Kasumi-1 (cell line): ENCODE measurements at regions not wholly inside any gene's neighbourhood (a gene's known extent, or its start where the extent isn't known, plus 50 kb on each side); places are given as distances from the start of the nearest gene placed in this dataset.
"Not testable (repeated sequence)": the region's sequence is repeated elsewhere in the genome, so short reads cannot be mapped to it uniquely, and the experiment has no call there.

Source experiments
- DNase-seq, 2 experiments: peaks; one replicate each; lab custom pipeline; 2025; lab: John Stamatoyannopoulos, UW

DNA sequence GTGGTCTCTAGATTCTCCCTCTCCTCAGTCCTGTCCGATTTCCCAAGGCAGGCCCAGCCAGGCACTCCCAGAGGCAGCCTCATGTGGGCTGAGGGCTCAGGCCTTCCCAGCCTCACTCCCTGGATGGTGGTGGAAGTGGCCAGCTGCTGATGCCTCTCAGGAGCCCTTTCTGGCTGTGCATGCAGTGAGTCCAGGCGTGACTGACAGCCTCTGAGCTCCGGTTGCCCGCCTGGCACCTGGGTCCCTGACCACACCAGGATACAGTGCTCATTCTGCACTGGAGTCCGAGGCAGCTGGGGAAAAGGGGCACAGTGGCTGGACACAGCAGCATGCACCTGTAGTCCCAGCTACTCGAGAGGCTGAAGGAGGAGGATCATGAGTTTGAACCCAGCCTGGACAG lies 132.6 kb downstream of the CUL2 start:
- DNase-seq = no peak

DNA sequence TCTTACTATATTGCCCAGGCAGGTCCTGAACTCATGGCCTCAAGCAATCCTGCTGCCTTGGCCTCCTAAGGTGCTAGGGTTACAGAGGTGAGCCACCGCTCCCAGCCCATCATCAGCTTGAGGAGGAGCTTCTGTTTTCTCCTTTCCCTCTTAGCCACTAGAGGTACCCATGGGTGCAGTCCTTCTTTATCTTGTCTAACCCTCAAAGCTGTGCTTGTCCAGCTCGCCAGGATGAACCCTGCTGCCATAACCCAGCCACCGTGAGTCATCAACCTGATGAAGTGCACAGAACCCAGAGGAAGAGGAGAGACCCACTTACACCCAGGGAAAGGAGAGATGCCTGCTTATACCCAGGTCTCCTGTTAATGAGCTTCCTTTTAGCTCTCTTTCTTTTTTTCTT lies 133.4 kb downstream of the CUL2 start:
- peak in 1 of 2 experiments; percentile 20 for DNase-seq

DNA sequence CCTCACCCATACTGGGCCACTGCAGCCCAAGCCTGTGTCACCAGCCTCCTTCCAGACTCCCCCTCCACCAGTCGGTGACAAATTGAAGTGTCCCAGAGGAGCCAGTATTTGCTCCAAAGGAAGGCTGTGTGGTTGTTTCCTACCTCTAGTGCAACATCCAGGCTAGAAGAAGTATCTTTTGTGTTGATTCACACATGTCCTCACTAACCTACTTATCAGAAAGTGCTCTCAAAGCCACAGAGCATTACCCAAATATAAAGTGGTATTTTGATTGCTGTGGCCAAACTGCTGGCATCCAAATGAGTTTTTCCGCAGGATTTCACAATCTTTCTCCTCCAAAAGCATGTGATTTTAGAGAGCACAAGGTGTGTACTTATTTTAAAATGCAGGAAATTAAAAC lies 134.8 kb downstream of the CUL2 start:
- DNase-seq = no peak

DNA sequence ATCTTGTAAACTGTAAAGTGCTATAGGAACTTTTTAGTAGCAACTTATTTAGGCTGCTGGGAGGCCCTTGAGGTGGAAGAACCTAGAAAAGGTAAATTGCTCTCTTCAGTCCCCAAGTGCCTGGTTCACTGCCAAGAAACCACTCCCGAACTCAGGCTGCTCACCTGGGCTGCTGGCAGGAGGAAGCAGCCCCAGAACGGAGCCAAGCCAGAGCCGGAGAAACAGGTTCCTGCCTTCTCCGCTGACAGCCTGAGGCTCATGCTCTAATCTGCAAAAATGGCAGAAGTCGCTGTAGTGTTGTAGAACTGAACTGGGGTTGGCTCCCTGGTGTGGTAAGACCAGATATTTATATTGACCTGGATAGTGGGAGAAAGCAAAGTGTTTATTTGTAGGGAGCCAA lies 136.0 kb downstream of the CUL2 start:
- no peak for DNase-seq

DNA sequence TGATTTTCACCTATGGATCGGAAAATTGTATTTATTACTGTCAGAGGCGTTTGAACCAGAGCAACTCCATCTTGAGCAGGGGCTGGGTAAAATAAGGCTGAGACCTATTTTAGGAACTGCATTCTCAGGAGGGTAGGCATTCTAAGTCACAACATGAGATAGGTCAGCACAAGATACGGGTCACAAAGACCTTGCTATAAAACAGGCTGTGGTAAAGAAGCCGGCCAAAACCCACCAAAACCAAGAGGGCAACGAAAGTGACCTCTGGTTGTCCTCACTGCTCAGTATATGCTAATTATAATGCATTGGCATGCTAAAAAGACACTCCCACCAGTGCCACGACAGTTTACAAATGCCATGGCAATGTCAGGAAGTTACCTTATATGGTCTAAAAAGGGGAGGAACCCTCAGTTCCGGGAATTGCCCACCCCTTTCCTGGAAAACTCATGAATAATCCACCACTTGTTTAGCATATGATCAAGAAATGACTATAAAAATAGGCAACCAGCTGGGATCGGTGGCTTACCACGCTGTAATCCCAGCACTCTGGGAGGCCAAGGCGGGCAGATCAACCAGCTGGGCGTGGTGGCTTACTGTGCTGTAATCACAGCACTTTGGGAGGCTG lies 136.3 kb upstream of the PARD3 start:
- not testable (repeated sequence) for DNase-seq

DNA sequence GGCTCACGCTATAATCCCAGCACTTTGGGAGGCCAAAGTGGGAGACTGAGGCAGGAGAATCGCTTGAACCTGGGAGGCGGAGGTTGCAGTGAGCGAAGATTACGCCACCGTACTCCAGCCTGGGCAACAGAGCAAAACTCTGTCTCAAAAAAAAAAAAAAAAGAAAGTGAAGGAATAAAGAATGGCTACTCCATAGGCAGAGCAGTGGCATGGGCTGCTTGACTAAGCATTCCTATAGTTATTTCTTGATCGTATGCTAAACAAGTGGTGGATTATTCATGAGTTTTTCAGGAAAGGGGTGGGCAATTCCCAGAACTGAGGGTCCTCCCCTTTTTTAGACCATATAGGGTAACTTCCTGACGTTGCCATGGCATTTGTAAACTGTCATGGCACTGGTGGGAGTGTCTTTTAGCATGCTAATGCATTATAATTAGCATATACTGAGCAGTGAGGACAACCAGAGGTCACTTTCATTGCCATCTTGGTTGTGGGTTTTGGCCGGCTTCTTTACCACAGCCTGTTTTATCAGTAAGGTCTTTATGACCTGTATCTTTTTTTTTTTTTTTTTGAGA lies 130.9 kb upstream of the PARD3 start:
- DNase-seq = not testable (repeated sequence)

DNA sequence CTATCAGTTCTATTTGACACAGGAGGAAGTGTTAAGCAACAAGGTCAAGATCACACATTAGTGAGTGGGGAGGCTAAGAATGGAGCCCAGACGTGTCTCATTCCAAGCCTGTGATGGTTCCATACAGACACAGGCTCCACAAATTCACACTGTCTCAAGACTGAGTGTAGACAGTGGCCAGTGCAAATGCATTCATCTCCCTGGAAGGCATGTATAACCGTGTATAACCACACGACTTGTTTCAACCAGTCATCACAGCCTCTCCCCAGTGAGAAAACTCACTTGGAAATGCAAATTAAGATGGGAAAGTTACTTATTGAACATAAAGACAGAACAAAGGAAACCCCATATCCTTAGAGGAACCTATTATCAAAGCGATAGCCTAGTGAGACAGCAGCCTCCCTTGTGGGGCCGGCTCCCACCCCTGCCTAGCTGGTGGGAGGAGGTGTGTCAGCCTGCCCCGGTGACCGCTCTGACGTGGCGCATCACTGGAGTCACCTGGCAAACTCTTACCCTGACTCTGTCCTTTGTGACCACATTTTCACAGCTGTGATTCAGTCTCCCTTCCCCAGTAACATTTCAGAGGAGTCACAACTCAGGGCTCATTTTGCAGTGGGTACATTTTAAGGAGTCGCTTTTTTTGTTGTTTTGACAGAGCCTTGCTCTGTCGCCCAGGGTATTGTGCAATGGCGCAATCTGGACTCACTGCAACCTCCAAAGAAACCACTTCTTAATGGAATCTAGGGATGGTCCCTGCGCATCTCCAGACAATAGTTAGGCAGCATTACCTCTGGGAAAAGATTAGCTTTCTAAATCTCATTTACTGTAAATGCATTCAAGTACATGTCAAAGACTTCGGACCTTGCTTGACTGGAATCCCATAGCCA lies 126.6 kb upstream of the PARD3 start:
- DNase-seq = no peak

DNA sequence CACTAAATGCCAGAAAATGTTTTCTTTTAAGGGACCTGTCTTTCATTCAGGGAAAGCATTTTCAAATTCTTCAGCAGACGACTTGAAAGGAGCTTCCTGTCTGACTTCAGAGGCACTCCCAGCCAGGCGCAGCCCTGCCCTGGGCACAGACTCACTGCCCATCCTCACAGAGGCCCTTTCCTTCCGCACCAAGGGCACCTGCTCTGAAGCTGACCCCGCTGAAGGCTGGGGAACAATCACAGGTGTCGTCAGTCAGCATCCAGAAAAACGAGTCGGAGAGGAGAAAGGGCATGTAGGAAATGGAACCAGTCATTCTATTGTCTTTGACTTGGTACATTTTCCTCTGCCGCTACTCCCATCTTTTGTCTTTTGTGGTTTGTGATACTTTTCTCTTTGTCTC lies 125.3 kb upstream of the PARD3 start:
- DNase-seq = no peak

DNA sequence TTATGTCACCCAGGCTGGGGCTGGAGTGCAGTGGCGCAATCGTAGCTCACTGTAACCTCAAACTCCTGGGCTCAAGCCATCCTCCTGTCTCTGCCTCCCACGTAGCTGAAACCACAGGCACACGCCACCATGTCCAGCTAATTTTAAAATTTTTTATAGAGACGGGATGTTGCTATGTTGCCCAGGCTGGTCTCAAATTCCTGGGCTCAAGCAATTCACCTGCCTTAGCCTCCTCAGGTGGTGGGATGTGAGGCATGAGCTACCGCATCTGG lies 123.2 kb upstream of the PARD3 start:
- peak in 1 of 2 experiments; percentile 25 for DNase-seq

DNA sequence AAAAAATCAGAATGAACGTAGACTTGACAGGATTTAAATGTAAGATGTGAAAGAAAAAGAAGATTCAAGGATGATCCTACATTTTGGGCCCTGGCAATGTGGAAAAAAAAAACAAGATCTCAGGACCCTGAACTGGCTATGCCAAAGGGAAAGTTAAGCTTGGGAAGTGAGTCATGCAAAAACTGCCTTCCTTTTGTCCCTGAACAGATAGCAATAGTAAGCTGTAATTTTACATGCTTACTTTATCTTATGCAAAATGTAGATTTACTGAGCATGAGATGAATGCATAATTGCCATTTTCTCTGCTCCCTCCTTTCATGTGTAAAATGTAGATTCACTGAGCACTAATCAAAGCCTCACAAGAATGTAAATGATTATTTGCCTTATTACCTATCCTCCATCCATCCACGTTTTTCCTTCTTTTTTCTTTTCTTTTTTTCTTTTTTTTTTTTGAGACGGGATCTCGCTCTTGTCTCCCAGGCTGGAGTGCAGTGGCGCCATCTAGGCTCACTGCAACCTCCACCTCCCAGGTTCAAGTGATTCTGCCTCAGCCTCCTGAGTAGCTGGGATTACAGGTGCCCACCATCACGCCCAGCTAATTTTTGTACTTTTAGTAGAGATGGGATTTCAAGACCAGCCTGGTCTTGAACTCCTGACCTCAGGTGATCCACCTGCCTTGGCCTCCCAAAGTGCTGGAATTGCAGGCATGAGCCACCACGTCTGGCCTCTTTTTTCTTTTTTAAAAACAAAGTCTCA lies 122.7 kb upstream of the PARD3 start:
- DNase-seq = not testable (repeated sequence)

DNA sequence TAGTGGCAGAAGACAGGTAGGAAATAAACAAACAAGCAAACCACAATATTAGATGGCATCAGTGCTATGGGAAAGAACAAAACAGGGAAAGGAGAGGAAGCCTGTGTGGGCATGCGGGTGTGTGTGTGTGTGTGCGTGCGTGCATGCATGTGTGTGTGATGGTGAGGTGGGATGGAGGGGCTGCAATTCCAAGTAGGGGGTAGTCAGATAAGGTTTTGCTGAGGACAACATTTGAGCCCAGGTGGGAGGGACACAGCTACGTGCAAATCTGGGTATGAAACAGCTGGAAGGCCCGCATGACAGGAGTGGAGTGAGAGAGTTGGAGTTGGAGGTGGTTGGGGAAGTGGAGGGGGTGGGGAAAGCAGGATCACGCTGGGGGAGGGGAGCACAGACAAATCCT lies 121.0 kb upstream of the PARD3 start:
- DNase-seq = no peak

DNA sequence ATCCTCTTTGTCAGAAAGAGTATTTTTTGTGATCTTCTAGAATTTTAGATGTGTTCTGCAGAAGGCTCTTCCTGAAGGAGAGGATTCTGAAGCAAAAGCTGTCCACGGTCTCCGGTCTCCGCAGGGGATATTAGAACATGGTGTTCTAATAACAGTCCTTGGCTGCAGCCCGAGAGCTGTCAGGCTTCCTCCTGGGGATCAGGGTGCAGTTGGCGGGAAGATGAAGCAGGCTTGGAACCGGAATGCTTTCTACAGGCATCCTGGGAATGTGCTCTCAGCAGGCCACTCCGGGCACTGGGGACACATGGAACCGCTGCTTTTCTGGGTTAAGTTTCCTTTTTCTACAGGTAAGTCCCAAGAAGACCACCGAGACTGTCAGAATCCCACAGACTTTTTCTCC lies 118.6 kb upstream of the PARD3 start:
- no peak for DNase-seq

DNA sequence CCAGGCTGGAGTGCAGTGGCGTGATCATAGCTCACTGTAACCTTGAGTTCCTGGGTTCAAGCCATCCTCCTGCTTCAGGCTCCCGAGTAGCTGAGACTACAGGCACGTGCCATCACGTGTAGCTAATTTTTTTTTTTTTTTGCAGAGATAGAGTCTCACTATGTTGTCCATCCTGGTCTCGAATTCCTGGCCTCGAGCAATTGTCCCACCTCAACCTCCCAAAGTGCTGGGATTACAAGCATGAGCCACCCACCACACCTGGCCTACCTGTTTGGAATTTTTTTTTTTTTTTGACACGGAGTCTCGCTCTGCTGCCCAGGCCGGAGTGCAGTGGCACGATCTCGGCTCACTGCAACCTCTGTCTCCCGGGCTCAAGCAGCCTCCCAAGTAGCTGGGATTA lies 117.1 kb upstream of the PARD3 start:
- no peak for DNase-seq

DNA sequence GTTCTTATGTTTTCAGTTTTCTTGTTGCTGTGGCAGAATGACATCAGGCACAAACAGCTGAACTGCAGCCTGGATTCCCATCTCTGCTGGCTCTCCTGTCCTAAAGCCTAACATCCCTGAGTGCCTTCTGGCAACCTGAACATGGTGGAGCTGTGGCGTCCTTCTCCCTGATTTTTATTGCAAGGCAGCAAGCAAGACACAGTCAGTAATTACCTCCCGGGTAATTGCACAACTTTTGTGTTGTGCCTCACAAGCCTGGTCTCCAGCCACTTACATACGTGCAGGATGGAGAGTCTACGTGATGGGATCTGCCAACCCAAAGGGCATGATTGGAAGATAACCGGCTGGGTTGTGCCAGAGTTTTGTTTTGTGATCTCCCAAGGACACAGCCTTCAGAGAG lies 116.1 kb upstream of the PARD3 start:
- no peak for DNase-seq

DNA sequence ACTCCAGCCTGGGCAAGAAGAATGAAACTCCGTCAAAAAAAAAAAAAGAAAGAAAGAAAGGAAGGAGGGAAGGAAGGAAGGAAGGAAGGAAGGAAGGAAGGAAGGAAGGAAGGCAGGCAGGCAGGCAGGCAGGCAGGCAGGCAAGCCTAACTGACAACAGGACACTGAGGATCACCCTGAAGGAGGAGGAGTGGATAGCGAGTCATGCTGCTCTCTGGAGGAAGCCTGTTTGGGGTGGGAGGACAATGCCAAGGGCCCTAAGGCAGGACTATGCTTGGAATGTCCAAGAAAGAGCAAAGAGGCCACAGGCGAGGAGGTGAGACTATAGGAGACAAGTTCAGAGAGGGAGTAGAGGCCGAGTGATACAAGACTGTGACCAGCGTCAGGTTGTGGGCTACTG lies 107.0 kb upstream of the PARD3 start:
- DNase-seq = no peak

DNA sequence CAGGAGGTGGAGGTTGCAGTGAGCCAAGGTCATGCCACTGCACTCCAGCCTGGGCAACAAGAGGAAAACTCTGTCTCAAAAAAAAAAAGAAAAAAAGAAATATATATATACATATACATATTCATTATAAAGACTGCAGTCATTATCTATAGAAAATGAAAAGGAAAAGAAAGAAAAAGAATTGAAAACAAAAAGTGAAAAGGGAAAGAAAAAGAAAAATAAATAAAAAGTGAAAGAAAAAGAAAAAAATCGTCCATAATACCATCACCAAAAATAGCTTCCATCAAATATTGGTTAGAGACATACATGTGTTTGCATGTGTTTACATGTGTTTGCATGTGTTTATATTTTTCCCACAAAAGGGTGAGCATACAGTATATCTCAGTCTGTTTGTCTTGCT lies 105.5 kb upstream of the PARD3 start:
- no peak for DNase-seq

DNA sequence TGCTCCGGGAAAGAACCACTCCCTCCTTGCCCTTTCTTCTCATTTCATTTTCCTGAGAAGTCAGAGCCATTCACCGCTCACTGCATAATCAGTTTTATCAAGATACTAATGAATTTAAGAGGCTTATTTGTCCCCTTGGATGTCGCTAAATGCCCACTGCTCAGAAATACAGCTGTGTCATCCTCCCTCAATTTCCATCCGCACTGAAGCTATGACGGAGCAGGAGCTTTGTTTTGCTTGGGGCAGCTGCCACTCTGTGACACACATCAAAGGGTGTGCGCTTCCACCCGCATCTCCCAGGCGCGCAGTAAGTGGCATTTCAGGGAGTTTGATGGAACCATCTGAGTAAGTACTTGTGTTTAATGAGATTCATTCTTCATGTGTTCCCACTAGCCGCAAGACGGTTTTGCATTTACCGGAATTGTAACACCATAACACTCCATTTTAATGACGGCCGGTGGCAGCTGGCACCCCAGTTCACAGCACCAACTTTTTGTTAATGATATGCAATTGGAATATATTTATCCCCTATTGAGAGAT lies 103.8 kb upstream of the PARD3 start:
- no peak for DNase-seq

DNA sequence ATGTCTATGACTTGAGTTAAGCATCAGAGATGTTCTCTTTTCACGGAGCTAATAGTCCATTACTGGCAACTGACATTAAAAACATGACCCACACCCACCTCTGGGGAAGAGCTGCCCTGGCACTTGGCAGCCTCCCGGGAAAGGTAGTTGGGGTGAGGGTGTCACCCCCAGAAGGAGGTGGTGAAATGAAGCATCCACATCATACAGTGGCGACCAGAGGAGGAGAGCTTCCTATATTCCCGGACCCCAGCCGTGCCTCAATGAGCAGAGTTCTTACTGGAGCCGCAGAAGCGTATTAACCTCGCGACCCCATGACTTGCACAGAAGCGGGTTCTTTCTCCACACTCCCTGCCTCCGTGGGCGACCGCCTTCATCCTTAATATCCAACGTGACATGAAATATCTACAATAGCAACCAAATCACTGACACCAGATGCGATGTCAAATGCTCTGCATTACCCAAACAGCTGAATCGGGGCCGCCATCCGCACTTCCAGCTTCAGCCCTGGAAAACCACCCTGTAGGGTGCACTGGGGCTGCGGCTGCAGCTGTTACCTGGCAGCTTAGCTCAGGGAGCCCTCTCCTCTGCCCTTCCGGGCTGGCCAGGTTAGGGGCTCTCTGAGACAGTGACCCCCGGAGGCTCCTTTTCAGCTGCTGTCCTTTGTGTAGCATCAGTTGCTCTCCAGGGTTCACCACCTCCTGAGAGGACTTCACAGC lies 103.1 kb upstream of the PARD3 start:
- no peak for DNase-seq

DNA sequence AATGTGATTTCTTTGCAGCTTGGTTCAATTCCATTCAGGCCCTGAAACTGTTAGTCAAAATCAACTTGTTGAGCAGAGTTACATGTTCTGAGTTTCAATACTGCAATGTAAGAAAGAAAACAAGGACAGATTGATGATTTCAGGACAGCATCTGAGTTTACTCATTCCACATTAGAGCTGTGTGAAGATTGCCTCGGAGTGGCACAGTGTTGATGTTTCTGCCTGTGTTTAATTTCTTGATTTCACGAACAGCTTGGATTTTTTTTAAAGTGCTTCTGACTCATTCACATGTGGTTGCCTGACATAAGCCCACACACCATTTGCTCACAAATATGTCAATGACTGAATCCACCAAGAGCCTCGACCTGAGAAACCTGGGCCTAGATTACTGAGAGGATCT lies 101.2 kb upstream of the PARD3 start:
- DNase-seq = no peak

DNA sequence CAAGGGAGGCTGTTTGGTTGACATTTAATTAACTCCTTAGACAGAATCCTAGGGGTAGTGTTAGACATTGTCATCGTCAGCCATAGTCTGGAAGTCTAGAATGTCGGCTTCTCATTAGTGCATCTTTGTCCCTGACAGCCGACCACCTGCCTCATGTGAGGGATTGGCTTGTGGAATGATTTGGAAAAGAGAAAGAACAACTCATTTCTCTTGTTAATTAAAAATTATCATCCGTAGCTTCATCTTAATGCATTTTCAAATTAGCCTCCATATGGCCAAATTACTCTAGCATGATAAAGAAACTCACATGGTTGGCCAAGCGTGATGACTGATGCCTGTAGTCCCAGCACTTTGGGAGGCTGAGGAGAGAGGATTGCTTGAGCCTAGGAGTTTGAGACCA lies 97.7 kb upstream of the PARD3 start:
- no peak for DNase-seq

DNA sequence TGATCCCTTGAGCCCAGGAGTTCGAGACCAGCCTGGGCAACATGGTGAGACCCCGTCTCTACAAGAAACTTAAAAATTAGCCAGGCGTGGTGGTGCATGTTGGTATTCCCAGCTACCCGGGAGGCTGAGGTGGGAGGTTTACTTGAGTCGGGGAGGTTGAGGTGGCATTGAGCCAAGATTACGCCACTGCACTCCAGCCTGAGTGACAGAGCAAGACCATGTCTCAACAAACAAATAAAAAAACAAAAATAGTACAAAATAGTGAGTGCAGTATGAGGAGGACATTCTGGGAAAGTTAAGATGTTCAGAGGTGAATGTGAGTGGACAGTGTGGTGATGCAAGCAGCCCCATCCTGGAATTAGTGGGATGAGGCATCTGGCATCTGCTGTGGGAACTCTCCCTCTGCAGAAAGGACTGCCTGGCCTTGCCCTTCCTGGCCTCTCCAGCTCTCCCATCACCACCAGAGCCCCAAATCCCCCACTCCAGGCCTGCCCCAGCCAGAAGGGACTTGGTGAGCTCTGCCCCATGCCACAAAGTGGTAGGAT lies 96.6 kb upstream of the PARD3 start:
- DNase-seq = no peak

DNA sequence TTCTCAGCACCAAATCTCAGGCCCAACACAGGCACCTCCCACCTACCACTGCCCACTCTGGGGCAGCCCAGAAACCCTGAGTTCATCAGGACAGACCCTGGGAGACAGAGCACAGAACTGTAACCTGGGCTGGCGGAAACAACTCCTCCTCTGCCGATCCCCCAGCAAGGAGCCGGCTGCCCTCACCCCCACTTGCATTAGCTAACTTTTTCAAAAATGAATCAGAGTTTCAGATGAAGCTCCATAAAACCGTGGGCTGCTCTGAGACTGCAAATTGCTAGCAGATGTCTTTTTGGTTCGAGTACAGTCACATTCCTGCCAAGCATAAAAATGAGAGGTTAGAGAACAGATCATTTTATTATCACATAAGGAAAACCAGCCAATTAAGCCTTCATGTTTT lies 93.4 kb upstream of the PARD3 start:
- DNase-seq = no peak
